CD14-positive monocyte (primary cell): ENCODE measurements at regions not wholly inside any gene's neighbourhood (a gene's known extent, or its start where the extent isn't known, plus 50 kb on each side); places are given as distances from the start of the nearest gene placed in this dataset.

Source experiments
- DNase-seq, 3 donors: peaks; one replicate each; pipeline ENCODE4 v3.0.0-alpha.2; 2011 to 2022
- H2AFZ ChIP-seq: 2 replicates; pipeline ENCODE4 v1.6.0; 2012; ENCODE audit warnings: mild to moderate bottlenecking, low read depth, low read length, inconsistent platforms; ENCODE audit not compliant: insufficient read depth, poor library complexity, severe bottlenecking
- H3K27ac ChIP-seq, 2 donors: 1 replicate in 1 of 2; 2 replicates in 1 of 2; pipeline ENCODE4 v1.5.1; 2012 to 2013; ENCODE audit warnings: low read length in 2 of 2, control low read depth in 1 of 2, inconsistent platforms in 1 of 2, low read depth in 1 of 2, mild to moderate bottlenecking in 1 of 2
- H3K27me3 ChIP-seq, 2 donors: one replicate each; pipeline versions ENCODE4 v1.6.0 to v1.6.1; 2011 to 2013; ENCODE audit warnings: low read length in 2 of 2; ENCODE audit not compliant: control insufficient read depth in 2 of 2, insufficient read depth in 2 of 2
- H3K36me3 ChIP-seq, 2 donors: replicated peaks in 1 of 2; 1 replicate in 1 of 2; 2 replicates in 1 of 2; pipeline versions ENCODE4 v1.5.1 to v1.6.1; 2012 to 2013; ENCODE audit warnings: low read length in 2 of 2, control low read depth in 1 of 2, inconsistent platforms in 1 of 2, mild to moderate bottlenecking in 1 of 2; ENCODE audit not compliant: insufficient read depth in 2 of 2, control insufficient read depth in 1 of 2
- H3K4me1 ChIP-seq, 2 donors: 1 replicate in 1 of 2; 2 replicates in 1 of 2; pipeline versions ENCODE4 v1.5.1 to v1.6.1; 2012 to 2013; ENCODE audit warnings: low read length in 2 of 2, control low read depth in 1 of 2, inconsistent platforms in 1 of 2, mild to moderate bottlenecking in 1 of 2, moderate library complexity in 1 of 2; ENCODE audit not compliant: insufficient read depth in 2 of 2, control insufficient read depth in 1 of 2
- H3K4me2 ChIP-seq: replicated peaks from 2 replicates; pipeline ENCODE3; 2012; ENCODE audit warnings: low read length, moderate library complexity, mild to moderate bottlenecking; ENCODE audit not compliant: poor library complexity, severe bottlenecking; ENCODE audit errors: extremely low read depth
- H3K4me3 ChIP-seq, 3 experiments: fragments of 200-600 bp in 1 of 3; sonication (generic) in 1 of 3; replicated peaks in 1 of 3; 1 replicate in 2 of 3; 2 replicates in 1 of 3; pipeline ENCODE4 v1.5.1; 2011 to 2013; ENCODE audit warnings: low read length in 3 of 3, mild to moderate bottlenecking in 3 of 3, control low read depth in 2 of 3, low read depth in 2 of 3, inconsistent platforms in 1 of 3, moderate library complexity in 1 of 3
- H3K79me2 ChIP-seq: 2 replicates; pipeline ENCODE4 v1.6.0; 2012; ENCODE audit warnings: mild to moderate bottlenecking, control low read depth, inconsistent platforms, low read length, moderate library complexity; ENCODE audit not compliant: insufficient read depth
- H3K9ac ChIP-seq: 2 replicates; pipeline ENCODE4 v1.6.0; 2017; ENCODE audit warnings: low read length, mild to moderate bottlenecking; ENCODE audit not compliant: insufficient read depth, poor library complexity, severe bottlenecking
- H3K9me3 ChIP-seq, 2 donors: replicated peaks in 1 of 2; 1 replicate in 1 of 2; 2 replicates in 1 of 2; pipeline versions ENCODE4 v1.5.1 to v1.6.1; 2012 to 2013; ENCODE audit warnings: low read length in 2 of 2, control low read depth in 1 of 2; ENCODE audit not compliant: control insufficient read depth in 1 of 2, insufficient read depth in 1 of 2
- H4K20me1 ChIP-seq: 2 replicates; pipeline ENCODE4 v1.6.0; 2012; ENCODE audit warnings: mild to moderate bottlenecking, low read length, control low read depth, moderate library complexity; ENCODE audit not compliant: insufficient read depth
- H3K27ac Mint-ChIP-seq, 7 donors: one replicate each; pipeline ENCODE4 v1.8.0; 2020; ENCODE audit warnings: mild to moderate bottlenecking in 7 of 7, mixed read lengths in 7 of 7, moderate library complexity in 6 of 7, inconsistent platforms in 2 of 7
- H3K27me3 Mint-ChIP-seq, 3 donors: one replicate each; pipeline ENCODE4 v1.8.0; 2021 to 2022; ENCODE audit warnings: low read depth in 3 of 3, mild to moderate bottlenecking in 3 of 3, mixed read lengths in 3 of 3, moderate library complexity in 3 of 3, inconsistent platforms in 1 of 3
- H3K36me3 Mint-ChIP-seq, 2 donors: one replicate each; pipeline ENCODE4 v1.8.0; 2020; ENCODE audit warnings: mixed read lengths in 2 of 2, inconsistent platforms in 1 of 2, mild to moderate bottlenecking in 1 of 2
- H3K4me1 Mint-ChIP-seq: one replicate; pipeline ENCODE4 v1.8.0; 2020; ENCODE audit warnings: mild to moderate bottlenecking, mixed read lengths
- H3K4me3 Mint-ChIP-seq, 2 donors: one replicate each; pipeline ENCODE4 v1.8.0; 2020; ENCODE audit warnings: mild to moderate bottlenecking in 2 of 2, mixed read lengths in 2 of 2, moderate library complexity in 1 of 2
- H3K9me3 Mint-ChIP-seq, 7 donors: one replicate each; pipeline ENCODE4 v1.8.0; 2020 to 2022; ENCODE audit warnings: mixed read lengths in 7 of 7, mild to moderate bottlenecking in 6 of 7, moderate library complexity in 6 of 7, inconsistent platforms in 2 of 7
- CTCF ChIP-seq: fragments of 200-600 bp; IDR thresholded peaks from one replicate; pipeline ENCODE4 v1.8.0; 2022; ENCODE audit warnings: antibody characterized with exemption, mild to moderate bottlenecking
- WGBS: methylation state at CpG from one replicate; pipeline ENCODE4 v1.1.5; 2013; ENCODE audit warnings: missing lambda C conversion rate; ENCODE audit not compliant: insufficient coverage; 5-methylcytosine and 5-hydroxymethylcytosine counted together
- intact Hi-C, 2 donors: fragments of 100-400 bp; cut with micrococcal nuclease; formaldehyde crosslinking; loops; one replicate each; pipeline versions ENCODE4 v1.15.0 to v1.15.1; 2023

DNA sequence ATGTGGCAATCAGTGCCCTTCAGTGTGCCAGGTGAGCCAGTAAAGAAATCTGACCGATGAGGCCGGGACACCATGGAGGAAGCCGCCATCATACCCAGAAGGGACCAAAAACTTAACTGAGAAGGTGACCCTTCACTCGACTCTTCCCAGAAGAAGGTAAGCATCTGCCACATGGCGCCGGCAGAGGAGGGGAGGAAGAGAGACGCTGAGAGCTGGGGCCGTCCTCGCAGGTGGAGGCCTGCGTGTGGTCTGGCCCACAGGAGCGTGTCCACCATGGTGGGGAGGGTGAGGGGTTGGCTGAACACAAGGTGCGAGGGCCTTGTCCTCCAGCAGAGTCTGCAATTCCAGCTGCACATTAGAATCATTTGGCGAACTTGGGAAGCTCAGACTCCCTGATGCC, 513.1 kb upstream of the RAB6C start:
- Histone ChIP-seq H3K27ac (no peak overlapping the region), H3K36me3 (no peaks in the 10 kb centered on the region), H3K9me3 (peaks cover 0 to 21% of the 10 kb centered on the region in 2 donors), H3K9ac (no peak overlapping the region), H3K27me3 (no peaks in the 10 kb centered on the region), H3K4me1 (no peaks in the 10 kb centered on the region), H4K20me1 (no peaks in the 10 kb centered on the region), H3K79me2 (no peaks in the 10 kb centered on the region), H3K4me2 (no peak overlapping the region), H3K4me3 (no peak overlapping the region), H2AFZ (no peak overlapping the region)
- Mint-ChIP-seq H3K27me3 (no peaks in the 10 kb centered on the region), H3K36me3 (no peaks in the 10 kb centered on the region), H3K27ac (no peak overlapping the region), H3K4me1 (peaks cover 3% of the 10 kb centered on the region), H3K9me3 (peaks cover 8 to 19% (median 10%) of the 10 kb centered on the region in 7 donors), H3K4me3 (no peak overlapping the region)
- TF ChIP-seq CTCF, result no peak
- intact Hi-C loops, result no loop called here
- no peak for DNase-seq
- WGBS, result 98% methylated on average over 9 of the region's 13 CpGs

DNA sequence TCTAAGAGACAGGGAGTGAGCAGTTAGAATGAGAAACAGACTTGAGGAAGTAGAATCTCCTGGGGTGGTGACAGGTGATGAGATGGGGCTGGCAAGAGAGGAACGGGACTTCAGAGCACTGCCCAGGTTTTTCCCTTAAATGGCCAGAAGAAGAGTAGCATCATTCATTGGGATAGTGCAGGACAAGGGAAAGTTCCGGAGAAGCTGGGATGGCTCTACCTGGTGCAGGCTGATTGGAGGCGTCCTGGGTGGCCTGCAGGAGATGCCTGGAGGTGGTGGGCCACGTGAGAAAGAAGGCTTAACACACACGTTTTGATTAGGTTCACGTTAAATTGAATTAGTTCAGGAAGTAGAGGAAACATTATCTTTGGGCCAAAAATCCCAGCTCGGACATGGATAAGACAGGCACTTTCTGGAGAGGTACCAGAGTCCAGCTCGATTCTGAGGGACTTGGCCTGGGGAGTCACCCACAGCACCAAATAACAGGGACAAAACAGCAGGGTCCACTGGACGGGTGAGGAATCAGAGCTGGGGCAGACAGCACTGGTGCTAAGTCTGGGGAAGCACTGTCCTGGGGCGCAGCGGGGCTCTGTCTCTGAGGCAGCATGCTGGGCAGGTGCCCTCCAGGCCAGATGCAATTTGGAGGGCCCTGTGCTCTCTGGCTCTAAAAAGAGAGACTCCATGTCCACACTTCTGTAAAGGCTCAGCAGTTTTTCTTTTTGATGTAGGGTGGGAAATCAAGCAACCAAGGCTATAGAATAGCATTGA, 512.3 kb upstream of the RAB6C start:
- H2AFZ ChIP-seq, result no peak overlapping the region
- Mint-ChIP-seq H3K27me3 (no peaks in the 10 kb centered on the region), H3K9me3 (peaks cover 8 to 19% (median 10%) of the 10 kb centered on the region in 7 donors), H3K4me1 (peaks cover 3% of the 10 kb centered on the region), H3K36me3 (no peaks in the 10 kb centered on the region), H3K27ac (peak overlapping the region in 1 of 7 donors; percentile 6), H3K4me3 (no peak overlapping the region)
- H3K9ac ChIP-seq, result no peak overlapping the region
- 95% methylated on average over 9 of the region's 11 CpGs for WGBS
- no peak overlapping the region for H3K4me2 ChIP-seq
- no peak overlapping the region for H3K27ac ChIP-seq
- no peaks in the 10 kb centered on the region for H3K79me2 ChIP-seq
- no peak for TF ChIP-seq CTCF
- DNase-seq, result no peak
- no peaks in the 10 kb centered on the region for H4K20me1 ChIP-seq
- peaks cover 0 to 21% of the 10 kb centered on the region in 2 donors for H3K9me3 ChIP-seq
- H3K4me3 ChIP-seq, result no peak overlapping the region
- no peaks in the 10 kb centered on the region for H3K36me3 ChIP-seq
- H3K27me3 ChIP-seq, result no peaks in the 10 kb centered on the region
- intact Hi-C loops, result no loop called here
- H3K4me1 ChIP-seq, result no peaks in the 10 kb centered on the region
